ENCODE measurements at regions not wholly inside any gene's neighbourhood (a gene's known extent, or its start where the extent isn't known, plus 50 kb on each side); places are given as distances from the start of the nearest gene placed in this dataset.

GRCh38 chr22:19659805-19660345, 54.4 kb upstream of the SEPTIN5 start:
- no peak for TF ChIP-seq CTCF (conservative IDR thresholded peaks at IDR 0.05)
- TF ChIP-seq ZFX (IDR thresholded peaks at IDR 0.05) = no peak

Measured in C4-2B (cell line).